BE2C (cell line): ENCODE measurements at regions not wholly inside any gene's neighbourhood (a gene's known extent, or its start where the extent isn't known, plus 50 kb on each side); places are given as distances from the start of the nearest gene placed in this dataset.

Source experiments
- DNase-seq: peaks from one replicate; pipeline ENCODE4 v3.0.0-alpha.2; 2020
- H3K27me3 ChIP-seq: fragments of 250-450 bp; sonication (Bioruptor Pico); 2 replicates; pipeline ENCODE4 v1.5.1; 2020; ENCODE audit warnings: mild to moderate bottlenecking
- H3K36me3 ChIP-seq: fragments of 250-450 bp; sonication (Bioruptor Pico); 2 replicates; pipeline ENCODE4 v1.5.1; 2020; ENCODE audit warnings: mild to moderate bottlenecking
- H3K4me1 ChIP-seq: fragments of 250-450 bp; sonication (Bioruptor Pico); 2 replicates; pipeline ENCODE4 v1.5.1; 2020
- H3K4me3 ChIP-seq: 2 replicates; pipeline ENCODE4 v1.5.1; 2011; ENCODE audit warnings: low read depth, low read length
- H3K9me3 ChIP-seq: fragments of 250-450 bp; sonication (Bioruptor Pico); 2 replicates; pipeline ENCODE4 v1.5.1; 2020
- CTCF ChIP-seq: IDR thresholded peaks from 2 replicates; pipeline ENCODE4 v1.5.1; 2012; ENCODE audit warnings: mild to moderate bottlenecking, low read depth, low read length

GRCh38 chr2:223460774-223461211, 141.4 kb downstream of the SCG2 start:
- H3K36me3 ChIP-seq: no peaks in the 10 kb centered on the region
- DNase-seq: no peak
- no peaks in the 10 kb centered on the region for H3K9me3 ChIP-seq
- peaks cover 23% of the 10 kb centered on the region for H3K4me1 ChIP-seq
- H3K27me3 ChIP-seq: no peaks in the 10 kb centered on the region
- TF ChIP-seq CTCF: no peak
- no peak overlapping the region for H3K4me3 ChIP-seq

GRCh38 chr2:223464071-223464470, 138.1 kb downstream of the SCG2 start:
- TF ChIP-seq CTCF: no peak
- Histone ChIP-seq H3K4me3 (no peak overlapping the region), H3K36me3 (no peaks in the 10 kb centered on the region), H3K27me3 (no peaks in the 10 kb centered on the region), H3K9me3 (no peaks in the 10 kb centered on the region), H3K4me1 (peaks cover 23% of the 10 kb centered on the region)
- DNase-seq: no peak

- H3K4me3 ChIP-seq: no peak overlapping the region
- H3K27me3 ChIP-seq: no peaks in the 10 kb centered on the region
- no peaks in the 10 kb centered on the region for H3K36me3 ChIP-seq
- no peak for DNase-seq
- no peaks in the 10 kb centered on the region for H3K9me3 ChIP-seq
- no peak for TF ChIP-seq CTCF
- peaks cover 13% of the 10 kb centered on the region for H3K4me1 ChIP-seq
Observed at GRCh38 chr2:223465793-223466192, 136.4 kb downstream of the SCG2 start.

- no peak for TF ChIP-seq CTCF
- H3K27me3 ChIP-seq: no peaks in the 10 kb centered on the region
Observed at GRCh38 chr2:223467196-223467595, 135.0 kb downstream of the SCG2 start.

GRCh38 chr2:223469270-223470046, 132.7 kb downstream of the SCG2 start:
- DNase-seq: peak; percentile 41
- H3K9me3 ChIP-seq: no peaks in the 10 kb centered on the region
- H3K36me3 ChIP-seq: no peaks in the 10 kb centered on the region
- H3K4me1 ChIP-seq: peaks cover 10% of the 10 kb centered on the region
- no peaks in the 10 kb centered on the region for H3K27me3 ChIP-seq
- no peak for TF ChIP-seq CTCF
- no peak overlapping the region for H3K4me3 ChIP-seq

More at GRCh38 chr2:223467196-223467595, 135.0 kb downstream of the SCG2 start:
- peaks cover 10% of the 10 kb centered on the region for H3K4me1 ChIP-seq
- DNase-seq: no peak
- no peaks in the 10 kb centered on the region for H3K36me3 ChIP-seq
- H3K9me3 ChIP-seq: no peaks in the 10 kb centered on the region
- no peak overlapping the region for H3K4me3 ChIP-seq

GRCh38 chr2:223470602-223471001, 131.6 kb downstream of the SCG2 start:
- H3K4me1 ChIP-seq: peaks cover 10% of the 10 kb centered on the region
- no peak overlapping the region for H3K4me3 ChIP-seq
- no peaks in the 10 kb centered on the region for H3K27me3 ChIP-seq
- no peaks in the 10 kb centered on the region for H3K9me3 ChIP-seq
- TF ChIP-seq CTCF: no peak
- no peaks in the 10 kb centered on the region for H3K36me3 ChIP-seq
- no peak for DNase-seq
